IMR-90 (cell line): ENCODE measurements at regions not wholly inside any gene's neighbourhood (a gene's known extent, or its start where the extent isn't known, plus 50 kb on each side); places are given as distances from the start of the nearest gene placed in this dataset.

Experiments
- ATAC-seq: fragments of 200-7000 bp; cut with Tn5 transposase; 2 replicates; pipeline ENCODE4 v1.9.1; 2020; ENCODE audit warnings: low read depth, mild to moderate bottlenecking, moderate library complexity
- BruUV-seq: library from RNA; stranded (reverse); fragments of 400-500 nt; replicated peaks from 2 replicates; lab custom pipeline; 2021; lab: Mats Ljungman, UMichigan
- CTCF ChIA-PET: fragments of 300-600 bp; formaldehyde crosslinking; extraction: SDS; loops from one replicate; lab custom pipeline; 2021; ENCODE audit warnings: antibody characterized with exemption; lab: Yijun Ruan, JAX
- POLR2A ChIA-PET: fragments of 300-600 bp; sonication (Branson Sonifier 250); formaldehyde crosslinking; loops from one replicate; lab custom pipeline; 2022; ENCODE audit warnings: antibody characterized with exemption; ENCODE audit not compliant: unreplicated experiment; lab: Charles Lee
- DNase-seq: peaks from one replicate; pipeline ENCODE4 v3.0.0; 2013
- H2AFZ ChIP-seq: replicated peaks from 2 replicates; pipeline ENCODE3; 2013; ENCODE audit warnings: low read length, mild to moderate bottlenecking; ENCODE audit not compliant: poor library complexity
- H2AK5ac ChIP-seq: 2 replicates; pipeline ENCODE4 v1.6.1; 2013; ENCODE audit warnings: low read depth, low read length, inconsistent platforms
- H2AK9ac ChIP-seq: replicated peaks from 2 replicates; pipeline ENCODE3; 2013; ENCODE audit warnings: mild to moderate bottlenecking, low read depth, low read length, moderate library complexity; ENCODE audit not compliant: poor library complexity
- H2BK120ac ChIP-seq: 2 replicates; pipeline ENCODE4 v1.6.1; 2013; ENCODE audit warnings: low read depth, low read length, inconsistent platforms
- H2BK15ac ChIP-seq: 3 replicates; pipeline ENCODE4 v1.6.1; 2013; ENCODE audit warnings: low read depth, low read length, inconsistent platforms
- H2BK20ac ChIP-seq: 2 replicates; pipeline ENCODE4 v1.6.1; 2013; ENCODE audit warnings: low read depth, mild to moderate bottlenecking, inconsistent platforms, low read length, moderate library complexity
- H2BK5ac ChIP-seq: 2 replicates; pipeline ENCODE4 v1.6.1; 2013; ENCODE audit warnings: mild to moderate bottlenecking, low read depth, low read length, inconsistent platforms; ENCODE audit not compliant: poor library complexity, severe bottlenecking
- H3K14ac ChIP-seq: replicated peaks from 2 replicates; pipeline ENCODE4 v1.6.1; 2013; ENCODE audit warnings: low read depth, low read length, inconsistent platforms
- H3K18ac ChIP-seq: 2 replicates; pipeline ENCODE4 v1.6.1; 2013; ENCODE audit warnings: low read depth, low read length, control low read depth
- H3K23ac ChIP-seq: 2 replicates; pipeline ENCODE4 v1.6.1; 2013; ENCODE audit warnings: low read depth, low read length, inconsistent platforms
- H3K27ac ChIP-seq: 2 replicates; pipeline ENCODE4 v1.5.1; 2013; ENCODE audit warnings: mild to moderate bottlenecking, control low read depth, low read length; ENCODE audit not compliant: insufficient read depth
- H3K27me3 ChIP-seq: 2 replicates; pipeline ENCODE4 v1.6.1; 2013; ENCODE audit warnings: low read length; ENCODE audit not compliant: control insufficient read depth, insufficient read depth
- H3K36me3 ChIP-seq: 2 replicates; pipeline ENCODE4 v1.6.1; 2013; ENCODE audit warnings: low read length, mixed read lengths; ENCODE audit not compliant: control insufficient read depth, insufficient read depth
- H3K4ac ChIP-seq: 2 replicates; pipeline ENCODE4 v1.6.1; 2013; ENCODE audit warnings: low read depth, low read length, inconsistent platforms
- H3K4me1 ChIP-seq: 2 replicates; pipeline ENCODE4 v1.6.1; 2013; ENCODE audit warnings: low read length, mixed read lengths; ENCODE audit not compliant: control insufficient read depth, insufficient read depth
- H3K4me2 ChIP-seq: 2 replicates; pipeline ENCODE4 v1.6.1; 2013; ENCODE audit warnings: low read depth, mild to moderate bottlenecking, control low read depth, low read length, moderate library complexity
- H3K4me3 ChIP-seq: 2 replicates; pipeline ENCODE4 v1.5.1; 2013; ENCODE audit warnings: low read depth, mild to moderate bottlenecking, control low read depth, low read length, moderate library complexity; ENCODE audit not compliant: insufficient read depth
- H3K56ac ChIP-seq: 2 replicates; pipeline ENCODE4 v1.6.1; 2013; ENCODE audit warnings: low read length, inconsistent platforms; ENCODE audit not compliant: insufficient read depth; ENCODE audit errors: extremely low read depth
- H3K79me1 ChIP-seq, 2 experiments: 2 replicates each; pipeline ENCODE4 v1.6.1; 2013; ENCODE audit warnings: low read length in 2 of 2, inconsistent platforms in 1 of 2, low read depth in 1 of 2
- H3K9ac ChIP-seq: 2 replicates; pipeline ENCODE4 v1.6.1; 2013; ENCODE audit warnings: low read depth, low read length, control low read depth
- H3K9me1 ChIP-seq: 2 replicates; pipeline ENCODE4 v1.6.1; 2013; ENCODE audit warnings: low read length, inconsistent platforms; ENCODE audit not compliant: insufficient read depth
- H3K9me3 ChIP-seq: 2 replicates; pipeline ENCODE4 v1.6.1; 2013; ENCODE audit warnings: low read length; ENCODE audit not compliant: control insufficient read depth, insufficient read depth
- H4K20me1 ChIP-seq: 2 replicates; pipeline ENCODE4 v1.6.1; 2013; ENCODE audit warnings: low read length, inconsistent platforms; ENCODE audit not compliant: insufficient read depth
- H4K5ac ChIP-seq: 2 replicates; pipeline ENCODE4 v1.6.1; 2013; ENCODE audit warnings: mild to moderate bottlenecking, low read depth, low read length, control low read depth
- H4K8ac ChIP-seq, 2 experiments: 2 replicates each; pipeline ENCODE4 v1.6.1; 2013; ENCODE audit warnings: low read depth in 2 of 2, low read length in 2 of 2, control low read depth in 1 of 2, inconsistent platforms in 1 of 2
- H4K91ac ChIP-seq: 2 replicates; pipeline ENCODE4 v1.6.1; 2013; ENCODE audit warnings: low read depth, low read length, inconsistent platforms; ENCODE audit not compliant: insufficient read depth
- BHLHE40 ChIP-seq: fragments of 150-350 bp; IDR thresholded peaks from 2 replicates; pipeline ENCODE4 v1.6.1; 2016; ENCODE audit warnings: mild to moderate bottlenecking, low read depth, low read length
- CEBPB ChIP-seq: IDR thresholded peaks from 2 replicates; pipeline ENCODE4 v1.6.1; 2012; ENCODE audit warnings: low read depth, low read length, improper control_type of control experiment
- CHD1 ChIP-seq: IDR thresholded peaks from 2 replicates; pipeline ENCODE4 v1.6.1; 2012; ENCODE audit warnings: low read depth, low read length, improper control_type of control experiment
- ELK1 ChIP-seq: fragments of 150-350 bp; IDR thresholded peaks from 2 replicates; pipeline ENCODE4 v1.6.1; 2016; ENCODE audit warnings: low read depth, mild to moderate bottlenecking, low read length, moderate library complexity, borderline replicate concordance
- FOS ChIP-seq: fragments of 150-350 bp; IDR thresholded peaks from 2 replicates; pipeline ENCODE4 v1.6.1; 2016; ENCODE audit warnings: low read depth, low read length
- MXI1 ChIP-seq: IDR thresholded peaks from 2 replicates; pipeline ENCODE4 v1.6.1; 2012; ENCODE audit warnings: low read depth, mild to moderate bottlenecking, low read length, moderate library complexity, borderline replicate concordance
- RAD21 ChIP-seq: IDR thresholded peaks from 2 replicates; pipeline ENCODE4 v1.6.1; 2012; ENCODE audit warnings: low read length, improper control_type of control experiment
- RCOR1 ChIP-seq: IDR thresholded peaks from 2 replicates; pipeline ENCODE4 v1.6.1; 2012; ENCODE audit warnings: mild to moderate bottlenecking, low read length, improper control_type of control experiment; ENCODE audit not compliant: insufficient replicate concordance
- WGBS, 2 experiments: methylation state at CpG; one replicate each; pipeline versions ENCODE4 v1.1.5 to v1.1.7; 2013; ENCODE audit warnings: missing lambda C conversion rate in 2 of 2; ENCODE audit not compliant: insufficient read length in 1 of 2; ENCODE audit errors: extremely low coverage in 2 of 2; 5-methylcytosine and 5-hydroxymethylcytosine counted together
- dilution Hi-C: fragments of 300-500 bp; cut with HindIII; formaldehyde crosslinking; loops from one replicate; pipeline ENCODE4 v1.14.3; 2018; ENCODE audit warnings: low sequenced_read_pairs; ENCODE audit not compliant: unreplicated experiment
- in situ Hi-C: fragments of 300-500 bp; cut with MboI; formaldehyde crosslinking; loops from 3 replicates; pipeline ENCODE4 v1.14.3; 2019; ENCODE audit warnings: low sequenced_read_pairs, inconsistent platforms, mixed read lengths
- intact Hi-C: fragments of 100-400 bp; cut with micrococcal nuclease; formaldehyde crosslinking; loops from 2 replicates; pipeline ENCODE4 v1.10.0; 2022

- Histone ChIP-seq H3K56ac (no peak overlapping the region), H3K9me1 (no peaks in the 10 kb centered on the region), H3K9ac (no peak overlapping the region), H2BK120ac (no peak overlapping the region), H3K27ac (no peak overlapping the region), H3K4me2 (no peak overlapping the region), H3K4ac (no peak overlapping the region), H2BK5ac (no peak overlapping the region), H3K36me3 (no peaks in the 10 kb centered on the region), H4K5ac (no peak overlapping the region), H3K14ac (no peak overlapping the region), H2AFZ (no peak overlapping the region), H2AK9ac (no peak overlapping the region), H2AK5ac (no peak overlapping the region), H2BK20ac (no peak overlapping the region), H3K23ac (no peak overlapping the region), H3K18ac (no peak overlapping the region), H3K27me3 (no peaks in the 10 kb centered on the region), H4K20me1 (no peaks in the 10 kb centered on the region), H3K79me1 (no peaks in the 10 kb centered on the region), H3K4me1 (no peaks in the 10 kb centered on the region), H4K91ac (no peak overlapping the region), H2BK15ac (no peak overlapping the region), H3K4me3 (no peak overlapping the region), H4K8ac (no peak overlapping the region), H3K9me3 (peaks cover 5% of the 10 kb centered on the region; the same call in 1 of the 2 replicates)
- 40% methylated on average over 2 of the region's 3 CpGs; no CpG with 5 or more reads in 1 of the 2 experiments for WGBS, 2 experiments
- intact Hi-C loops (no loop called here), dilution Hi-C loops (no loop called here), in situ Hi-C loops (no loop called here)
- BruUV-seq, result no TSS peak
- DNase-seq, result no peak
- ChIA-PET POLR2A (no interaction called here), CTCF (no interaction called here)
- TF ChIP-seq ELK1, result no peak
- no peak for TF ChIP-seq RAD21
- no peak for TF ChIP-seq MXI1
- TF ChIP-seq FOS, result no peak
- no peak for TF ChIP-seq RCOR1
- TF ChIP-seq CHD1, result no peak
- no peak for TF ChIP-seq CEBPB
- TF ChIP-seq BHLHE40, result no peak
- no peak for ATAC-seq
Measured at GRCh38 chr2:129070663-129071062, 752.0 kb upstream of the HS6ST1 start.
